GM11168 (cell line): ENCODE measurements at regions not wholly inside any gene's neighbourhood (a gene's known extent, or its start where the extent isn't known, plus 50 kb on each side); places are given as distances from the start of the nearest gene placed in this dataset.

Experiments
- in situ Hi-C: fragments of 300-500 bp; cut with MboI; formaldehyde crosslinking; loops from one replicate; pipeline ENCODE4 v1.12.0; 2022; ENCODE audit warnings: low sequenced_read_pairs; ENCODE audit not compliant: unreplicated experiment

- in situ Hi-C loops, result no loop called here
Measured at GRCh38 chr6:156502969-156503504, 274.1 kb upstream of the ARID1B start.

- in situ Hi-C loops, result no loop called here
Measured at GRCh38 chr6:156497618-156498017, 279.6 kb upstream of the ARID1B start.

GRCh38 chr6:156487877-156488276 is 289.3 kb upstream of the ARID1B start:
- in situ Hi-C loops, result no loop called here

GRCh38 chr6:156485150-156485549 is 292.0 kb upstream of the ARID1B start:
- in situ Hi-C loops, result no loop called here

- in situ Hi-C loops, result no loop called here
Measured at GRCh38 chr6:156474507-156475120, 302.6 kb upstream of the ARID1B start.

GRCh38 chr6:156471000-156471399 is 306.2 kb upstream of the ARID1B start:
- in situ Hi-C loops, result no loop called here

GRCh38 chr6:156464100-156464878 is 312.9 kb upstream of the ARID1B start:
- in situ Hi-C loops, result no loop called here

GRCh38 chr6:156461647-156462046 is 315.5 kb upstream of the ARID1B start:
- in situ Hi-C loops, result no loop called here

GRCh38 chr6:156457601-156458000 is 319.6 kb upstream of the ARID1B start:
- in situ Hi-C loops, result no loop called here

GRCh38 chr6:156455847-156456246 is 321.3 kb upstream of the ARID1B start:
- in situ Hi-C loops, result no loop called here

- in situ Hi-C loops, result no loop called here
Measured at GRCh38 chr6:156454867-156455266, 322.3 kb upstream of the ARID1B start.

- in situ Hi-C loops, result no loop called here
Measured at GRCh38 chr6:156451726-156452125, 325.5 kb upstream of the ARID1B start.

- in situ Hi-C loops, result no loop called here
Measured at GRCh38 chr6:156451088-156451487, 326.1 kb upstream of the ARID1B start.

- in situ Hi-C loops, result no loop called here
Measured at GRCh38 chr6:156450421-156450820, 326.8 kb upstream of the ARID1B start.

GRCh38 chr6:156449569-156449968 is 327.6 kb upstream of the ARID1B start:
- in situ Hi-C loops, result no loop called here

- in situ Hi-C loops, result no loop called here
Measured at GRCh38 chr6:156449128-156449527, 328.1 kb upstream of the ARID1B start.

GRCh38 chr6:156448579-156448978 is 328.6 kb upstream of the ARID1B start:
- in situ Hi-C loops, result no loop called here

- in situ Hi-C loops, result no loop called here
Measured at GRCh38 chr6:156440688-156441087, 336.5 kb upstream of the ARID1B start.

GRCh38 chr6:156438350-156438923 is 338.7 kb upstream of the ARID1B start:
- in situ Hi-C loops, result no loop called here

GRCh38 chr6:156437121-156437879 is 339.9 kb upstream of the ARID1B start:
- in situ Hi-C loops, result no loop called here

- in situ Hi-C loops, result no loop called here
Measured at GRCh38 chr6:156434795-156435190, 342.4 kb upstream of the ARID1B start.
